ENCODE measurements at regions not wholly inside any gene's neighbourhood (a gene's known extent, or its start where the extent isn't known, plus 50 kb on each side); places are given as distances from the start of the nearest gene placed in this dataset.

DNA sequence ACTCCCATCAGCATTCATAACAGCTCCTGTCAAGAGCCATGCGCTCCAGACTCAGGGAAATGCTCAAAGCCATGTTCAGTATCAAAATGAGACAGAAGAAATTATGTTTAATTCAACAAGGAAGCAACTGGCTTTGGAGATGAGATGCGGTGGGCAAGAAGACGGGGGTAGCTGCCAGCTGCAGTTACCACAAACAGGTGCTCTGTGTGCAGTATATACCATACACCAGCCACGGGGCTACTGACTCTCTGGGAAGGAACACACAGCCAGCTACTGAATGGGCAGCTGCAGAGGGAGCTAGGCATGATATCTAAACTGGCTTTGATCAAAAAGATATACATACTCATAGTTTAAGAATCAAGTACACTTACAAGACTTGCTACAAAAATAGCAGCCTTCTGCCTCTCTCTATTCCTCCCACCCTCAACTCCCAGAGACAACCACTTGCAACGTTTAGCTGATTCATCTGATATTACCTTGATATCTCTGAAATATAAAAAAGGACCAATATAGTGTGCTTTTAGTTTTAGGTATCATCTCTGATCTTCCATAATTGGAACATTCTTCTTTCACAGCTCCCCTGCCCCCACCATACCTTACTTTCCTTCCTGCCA lies 593.0 kb downstream of the UQCRFS1 start:
- TF ChIP-seq, protein P1, sequence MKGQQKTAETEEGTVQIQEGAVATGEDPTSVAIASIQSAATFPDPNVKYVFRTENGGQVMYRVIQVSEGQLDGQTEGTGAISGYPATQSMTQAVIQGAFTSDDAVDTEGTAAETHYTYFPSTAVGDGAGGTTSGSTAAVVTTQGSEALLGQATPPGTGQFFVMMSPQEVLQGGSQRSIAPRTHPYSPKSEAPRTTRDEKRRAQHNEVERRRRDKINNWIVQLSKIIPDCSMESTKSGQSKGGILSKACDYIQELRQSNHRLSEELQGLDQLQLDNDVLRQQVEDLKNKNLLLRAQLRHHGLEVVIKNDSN (IDR thresholded peaks at IDR 0.05): no peak
- TF ChIP-seq EP300 (IDR thresholded peaks at IDR 0.05; ENCODE audit: borderline replicate concordance) (no peak), EGR1 (IDR thresholded peaks at IDR 0.05) (no peak), NFIC (IDR thresholded peaks at IDR 0.05) (no peak), CREB1 (IDR thresholded peaks at IDR 0.05; ENCODE audit: low read depth) (no peak), TCF12 (IDR thresholded peaks at IDR 0.05; ENCODE audit: low read depth) (no peak), YY1 (IDR thresholded peaks at IDR 0.05; ENCODE audit: low read depth) (no peak), FOXM1 (IDR thresholded peaks at IDR 0.05; ENCODE audit: borderline replicate concordance, low read depth) (no peak)
- TF ChIP-seq, protein P2, sequence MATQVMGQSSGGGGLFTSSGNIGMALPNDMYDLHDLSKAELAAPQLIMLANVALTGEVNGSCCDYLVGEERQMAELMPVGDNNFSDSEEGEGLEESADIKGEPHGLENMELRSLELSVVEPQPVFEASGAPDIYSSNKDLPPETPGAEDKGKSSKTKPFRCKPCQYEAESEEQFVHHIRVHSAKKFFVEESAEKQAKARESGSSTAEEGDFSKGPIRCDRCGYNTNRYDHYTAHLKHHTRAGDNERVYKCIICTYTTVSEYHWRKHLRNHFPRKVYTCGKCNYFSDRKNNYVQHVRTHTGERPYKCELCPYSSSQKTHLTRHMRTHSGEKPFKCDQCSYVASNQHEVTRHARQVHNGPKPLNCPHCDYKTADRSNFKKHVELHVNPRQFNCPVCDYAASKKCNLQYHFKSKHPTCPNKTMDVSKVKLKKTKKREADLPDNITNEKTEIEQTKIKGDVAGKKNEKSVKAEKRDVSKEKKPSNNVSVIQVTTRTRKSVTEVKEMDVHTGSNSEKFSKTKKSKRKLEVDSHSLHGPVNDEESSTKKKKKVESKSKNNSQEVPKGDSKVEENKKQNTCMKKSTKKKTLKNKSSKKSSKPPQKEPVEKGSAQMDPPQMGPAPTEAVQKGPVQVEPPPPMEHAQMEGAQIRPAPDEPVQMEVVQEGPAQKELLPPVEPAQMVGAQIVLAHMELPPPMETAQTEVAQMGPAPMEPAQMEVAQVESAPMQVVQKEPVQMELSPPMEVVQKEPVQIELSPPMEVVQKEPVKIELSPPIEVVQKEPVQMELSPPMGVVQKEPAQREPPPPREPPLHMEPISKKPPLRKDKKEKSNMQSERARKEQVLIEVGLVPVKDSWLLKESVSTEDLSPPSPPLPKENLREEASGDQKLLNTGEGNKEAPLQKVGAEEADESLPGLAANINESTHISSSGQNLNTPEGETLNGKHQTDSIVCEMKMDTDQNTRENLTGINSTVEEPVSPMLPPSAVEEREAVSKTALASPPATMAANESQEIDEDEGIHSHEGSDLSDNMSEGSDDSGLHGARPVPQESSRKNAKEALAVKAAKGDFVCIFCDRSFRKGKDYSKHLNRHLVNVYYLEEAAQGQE (IDR thresholded peaks at IDR 0.05; ENCODE audit: low read depth): no peak

DNA sequence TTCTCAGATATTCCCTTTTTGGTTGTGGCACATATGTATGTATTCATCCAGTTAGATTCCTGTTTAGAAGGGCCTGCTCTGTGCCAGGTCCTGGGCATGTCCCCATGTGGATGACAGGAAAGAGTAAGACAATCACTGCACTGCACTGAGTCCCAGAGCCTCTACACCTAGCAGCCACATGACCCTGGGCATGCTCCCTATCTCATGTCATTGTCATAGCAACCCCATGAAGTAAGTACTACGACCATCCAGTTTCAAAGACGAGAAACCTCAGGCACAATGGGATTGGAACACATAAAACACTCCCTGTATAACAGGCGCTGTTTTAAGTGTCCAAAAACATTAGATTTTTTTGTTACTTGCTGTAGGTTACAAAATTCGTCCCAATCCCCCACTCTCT lies 594.4 kb downstream of the UQCRFS1 start:
- TF ChIP-seq, protein P1 (IDR thresholded peaks at IDR 0.05): no peak
- TF ChIP-seq TCF12 (IDR thresholded peaks at IDR 0.05; ENCODE audit: low read depth) (no peak), ZBTB7A (IDR thresholded peaks at IDR 0.05; ENCODE audit: low read depth) (no peak)

DNA sequence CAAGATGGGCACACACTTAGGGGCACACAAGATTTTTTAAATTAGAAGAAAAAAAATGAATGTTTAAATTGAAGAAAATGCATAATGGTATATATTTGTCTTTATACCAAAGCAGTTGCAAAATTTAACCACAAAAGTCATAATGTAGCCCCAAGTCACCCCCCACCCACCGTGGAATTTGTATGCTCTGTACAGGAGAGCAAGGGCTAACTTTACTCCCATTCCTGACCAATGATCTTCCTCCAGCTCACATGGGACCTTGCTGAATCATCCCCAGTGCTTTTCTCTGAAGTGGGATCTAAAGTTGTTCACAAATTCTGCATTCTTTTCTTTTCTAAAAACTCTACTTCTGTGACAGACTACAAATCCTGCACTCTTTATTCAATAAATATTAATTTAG lies 597.0 kb downstream of the UQCRFS1 start:
- TF ChIP-seq ZBTB7A (IDR thresholded peaks at IDR 0.05; ENCODE audit: low read depth): no peak
- TF ChIP-seq, protein P2 (IDR thresholded peaks at IDR 0.05; ENCODE audit: low read depth): no peak
- no peak for TF ChIP-seq EP300 (IDR thresholded peaks at IDR 0.05; ENCODE audit: borderline replicate concordance)
- no peak for TF ChIP-seq RAD21 (IDR thresholded peaks at IDR 0.05; ENCODE audit: low read depth)
- no peak for TF ChIP-seq TCF12 (IDR thresholded peaks at IDR 0.05; ENCODE audit: low read depth)
- TF ChIP-seq EGR1 (IDR thresholded peaks at IDR 0.05): no peak
- TF ChIP-seq YY1 (IDR thresholded peaks at IDR 0.05; ENCODE audit: low read depth): no peak
- no peak for TF ChIP-seq TEAD4 (IDR thresholded peaks at IDR 0.05)
- no peak for TF ChIP-seq NFIC (IDR thresholded peaks at IDR 0.05)
- TF ChIP-seq CEBPB (IDR thresholded peaks at IDR 0.05): no peak
- TF ChIP-seq CREB1 (IDR thresholded peaks at IDR 0.05; ENCODE audit: low read depth): no peak

DNA sequence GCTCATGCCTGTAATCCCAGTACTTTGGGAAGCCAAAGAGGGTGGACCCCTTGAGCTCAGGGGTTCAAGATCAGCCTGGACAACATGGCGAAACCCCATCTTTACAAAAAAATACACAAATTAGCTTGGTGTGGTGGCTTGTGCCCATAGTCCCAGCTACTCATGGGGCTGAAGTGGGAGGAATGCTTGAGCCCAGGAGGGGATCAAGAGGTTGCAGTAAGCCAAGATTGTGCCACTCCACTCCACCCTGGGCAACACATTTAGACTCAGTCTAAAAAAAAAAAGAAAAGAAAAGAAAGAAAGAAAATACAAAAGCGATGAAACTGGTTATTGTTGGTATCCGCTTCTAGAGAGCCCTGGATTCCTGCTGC lies 597.4 kb downstream of the UQCRFS1 start:
- TF ChIP-seq NFIC (IDR thresholded peaks at IDR 0.05) (no peak), TAF1 (IDR thresholded peaks at IDR 0.05; ENCODE audit: low read depth) (no peak), RAD21 (IDR thresholded peaks at IDR 0.05; ENCODE audit: low read depth) (no peak), FOXM1 (IDR thresholded peaks at IDR 0.05; ENCODE audit: borderline replicate concordance, low read depth) (no peak), CREB1 (IDR thresholded peaks at IDR 0.05; ENCODE audit: low read depth) (no peak), CEBPB (IDR thresholded peaks at IDR 0.05) (no peak)
- TF ChIP-seq, protein P1 (IDR thresholded peaks at IDR 0.05): no peak

DNA sequence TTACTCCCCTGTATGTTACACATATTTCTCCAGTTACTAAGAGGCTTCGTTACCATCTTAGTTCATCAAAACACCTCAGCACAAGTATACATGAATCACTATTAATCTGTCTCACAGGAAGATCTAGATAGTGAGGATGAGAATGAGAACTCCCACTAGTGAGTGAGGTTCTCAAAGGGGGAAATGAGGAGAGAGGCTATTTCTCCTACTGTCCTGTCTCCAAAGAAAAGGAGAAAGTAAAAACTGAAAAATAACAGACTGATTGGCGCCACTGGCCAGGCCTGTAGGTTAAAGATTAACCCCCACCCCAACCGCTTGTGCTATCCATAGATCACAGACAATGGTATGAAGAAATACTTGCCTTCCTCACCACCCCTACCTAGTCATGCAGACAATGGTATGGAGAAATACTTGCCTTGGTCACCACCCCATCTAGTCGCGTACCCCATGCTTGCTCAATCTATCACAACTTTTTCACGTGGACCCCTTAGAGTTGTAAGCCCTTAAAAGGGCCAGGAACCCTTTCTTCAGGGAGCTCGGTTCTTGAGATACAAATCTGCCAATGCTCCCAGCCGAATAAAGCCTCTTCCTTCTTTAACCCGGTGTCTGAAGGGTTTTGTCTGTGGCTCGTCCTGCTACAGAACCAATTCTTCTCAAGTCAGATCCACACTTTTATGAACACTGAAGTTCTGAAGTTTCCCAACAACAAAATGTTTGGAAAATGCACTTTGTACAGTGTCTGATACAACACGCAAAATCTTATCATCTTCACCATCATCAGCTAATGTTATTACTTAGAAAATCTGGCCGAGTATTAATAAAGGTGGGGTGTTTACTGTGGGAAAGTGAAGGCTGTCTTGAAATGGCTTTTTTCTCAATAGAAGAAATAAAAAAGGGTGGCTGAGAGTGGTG lies 598.1 kb downstream of the UQCRFS1 start:
- no peak for TF ChIP-seq EP300 (IDR thresholded peaks at IDR 0.05; ENCODE audit: borderline replicate concordance)
- TF ChIP-seq CREB1 (IDR thresholded peaks at IDR 0.05; ENCODE audit: low read depth): no peak
- TF ChIP-seq EGR1 (IDR thresholded peaks at IDR 0.05): no peak
- TF ChIP-seq, protein P2 (IDR thresholded peaks at IDR 0.05; ENCODE audit: low read depth): no peak

Data from Ishikawa (cell line).